HG03342 (cell line): ENCODE measurements at regions not wholly inside any gene's neighbourhood (a gene's known extent, or its start where the extent isn't known, plus 50 kb on each side); places are given as distances from the start of the nearest gene placed in this dataset.
"Not testable (repeated sequence)": the region's sequence is repeated elsewhere in the genome, so short reads cannot be mapped to it uniquely, and the experiment has no call there.

Experiments used
- ATAC-seq: cut with Tn5 transposase; IDR thresholded peaks from one replicate; pipeline ENCODE4 v1.9.1; 2021; ENCODE audit warnings: mild to moderate bottlenecking, moderate library complexity; ENCODE audit not compliant: unreplicated experiment

GRCh38 chr5:96528826-96529474, 95.9 kb upstream of the PCSK1 start:
- ATAC-seq = no peak

GRCh38 chr5:96529559-96529958, 96.5 kb upstream of the PCSK1 start:
- ATAC-seq = no peak

DNA sequence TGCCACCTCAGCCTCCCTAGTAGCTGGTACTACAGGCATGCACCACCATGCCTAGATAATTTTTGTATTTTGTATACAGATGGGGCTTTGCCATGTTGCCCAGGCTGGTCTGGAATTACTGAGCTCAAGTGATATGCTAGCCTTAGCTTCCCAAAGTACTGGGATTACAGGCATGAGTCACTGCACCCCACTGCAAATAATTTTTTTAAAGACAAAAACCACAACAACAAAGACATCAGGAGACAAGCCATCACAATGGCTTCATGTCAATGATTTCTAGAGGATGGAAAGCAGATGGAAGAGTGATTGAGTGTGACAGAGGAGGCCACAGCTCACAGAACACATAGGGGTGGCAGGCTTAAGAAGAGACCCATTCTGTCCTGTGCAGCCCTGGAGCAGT, 97.9 kb upstream of the PCSK1 start:
- ATAC-seq = no peak

GRCh38 chr5:96533371-96533770, 100.3 kb upstream of the PCSK1 start:
- ATAC-seq = no peak

- no peak for ATAC-seq
These were observed 104.3 kb upstream of the PCSK1 start for GRCh38 chr5:96537386-96537785.

DNA sequence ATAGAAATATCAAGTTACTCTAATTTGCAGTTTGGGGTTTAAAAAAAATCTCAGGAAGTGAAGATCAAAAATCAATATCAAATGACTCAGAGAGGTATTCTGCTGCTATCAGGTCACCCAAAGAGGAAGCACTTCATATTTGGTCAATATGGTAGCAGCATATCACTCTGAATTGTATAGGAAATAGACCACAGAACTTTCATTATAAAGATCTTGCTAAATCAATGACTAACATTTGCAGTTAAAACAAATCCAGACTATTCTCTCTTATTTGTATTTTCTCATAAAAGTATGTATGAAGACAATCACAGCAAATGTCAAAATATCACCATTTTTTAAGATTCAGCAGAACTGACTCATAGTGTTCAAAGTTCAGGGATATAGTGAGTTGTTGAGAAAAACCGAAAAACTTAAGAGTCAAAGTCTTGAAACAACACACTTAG, 105.8 kb upstream of the PCSK1 start:
- no peak for ATAC-seq

- no peak for ATAC-seq
These were observed 113.1 kb upstream of the PCSK1 start for GRCh38 chr5:96546120-96546519.

GRCh38 chr5:96547486-96547885, 114.4 kb upstream of the PCSK1 start:
- no peak for ATAC-seq

DNA sequence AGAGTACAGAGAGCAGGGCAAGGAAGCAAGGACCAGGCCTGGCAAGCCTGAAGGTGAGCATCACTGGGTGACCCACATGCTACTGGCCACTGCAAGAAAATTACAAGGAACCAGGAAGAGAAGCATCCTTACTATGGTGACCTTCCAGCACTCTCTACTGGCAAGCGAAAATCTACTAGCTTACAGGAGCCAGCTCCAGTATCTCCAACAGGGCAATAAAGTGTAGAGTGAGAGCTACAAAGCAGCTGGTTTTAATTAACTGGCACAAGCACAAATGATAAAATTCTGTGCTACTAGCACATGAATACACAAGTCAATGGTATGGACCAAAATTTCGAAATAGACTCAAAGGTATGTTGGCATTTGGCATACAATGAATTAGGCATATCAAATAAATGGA, 113.3 kb upstream of the CAST start:
- ATAC-seq = no peak

DNA sequence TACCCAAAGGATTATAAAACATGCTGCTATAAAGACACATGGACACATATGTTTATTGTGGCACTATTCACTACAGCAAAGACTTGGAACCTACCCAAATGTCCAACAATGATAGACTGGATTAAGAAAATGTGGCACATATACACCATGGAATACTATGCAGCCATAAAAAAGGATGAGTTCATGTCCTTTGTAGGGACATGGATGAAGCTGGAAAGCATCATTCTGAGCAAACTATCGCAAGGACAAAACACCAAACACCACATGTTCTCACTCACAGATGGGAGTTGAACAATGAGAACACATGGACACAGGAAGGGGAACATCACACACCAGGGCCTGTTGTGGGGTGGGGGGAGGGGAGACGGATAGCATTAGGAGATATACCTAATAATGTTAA, 101.3 kb upstream of the CAST start:
- not testable (repeated sequence) for ATAC-seq

DNA sequence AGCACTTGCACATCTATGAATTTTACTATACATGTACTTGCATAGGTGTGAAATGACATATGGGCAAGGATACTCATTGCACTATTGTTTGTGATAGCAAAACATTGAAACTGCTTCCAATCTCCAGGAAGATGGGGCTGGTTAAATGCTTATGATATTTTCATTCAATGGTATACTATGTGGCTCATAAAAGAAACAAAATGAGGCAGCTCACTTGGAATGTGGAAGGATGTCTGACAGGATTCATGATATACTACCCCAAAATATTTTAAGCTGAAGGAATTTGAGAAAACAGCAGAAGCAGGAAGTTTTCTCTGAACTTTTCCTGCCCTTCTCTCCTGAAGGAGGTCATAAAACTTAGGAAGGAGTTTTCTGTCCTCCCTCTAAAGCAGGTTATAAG, 99.6 kb upstream of the CAST start:
- ATAC-seq = no peak

- ATAC-seq = no peak
These were observed 98.4 kb upstream of the CAST start for GRCh38 chr5:96563816-96564215.

GRCh38 chr5:96565582-96566265, 96.5 kb upstream of the CAST start:
- peak; percentile 80 for ATAC-seq

DNA sequence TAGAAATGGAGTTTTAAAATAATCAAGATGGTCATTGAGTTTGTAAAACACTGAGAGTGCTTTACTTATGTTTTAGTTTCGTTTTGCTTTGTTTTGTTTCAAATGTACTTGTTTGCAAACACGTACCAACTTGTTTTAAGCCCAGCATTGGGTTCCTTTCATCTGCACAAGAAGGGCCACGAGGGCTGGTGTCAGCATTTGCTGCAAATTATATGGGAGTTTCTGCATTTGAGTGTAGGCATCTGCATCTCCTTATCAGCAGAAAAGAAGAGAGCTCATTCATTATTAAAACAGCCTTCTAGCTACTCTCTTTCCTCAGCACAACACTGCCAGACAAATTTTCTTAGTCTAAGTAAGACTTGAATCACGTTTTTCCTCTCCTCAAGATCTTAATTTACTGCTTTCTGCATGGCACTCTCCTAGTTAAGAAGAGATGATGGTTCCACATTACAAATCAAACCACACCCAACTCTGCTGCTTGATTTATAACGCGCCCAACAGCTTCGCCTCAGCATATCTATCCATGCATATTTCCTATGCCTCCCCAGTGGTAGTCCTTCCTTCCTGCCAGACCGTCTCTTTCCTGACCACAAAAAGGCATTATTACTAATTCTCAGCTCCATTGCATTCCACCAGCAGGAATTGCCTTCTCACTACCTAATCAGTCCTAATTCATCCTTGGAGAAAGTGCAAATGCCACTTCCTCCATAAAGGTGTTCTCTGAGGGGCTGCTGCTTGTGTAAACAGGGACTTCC, 95.2 kb upstream of the CAST start:
- ATAC-seq = no peak

DNA sequence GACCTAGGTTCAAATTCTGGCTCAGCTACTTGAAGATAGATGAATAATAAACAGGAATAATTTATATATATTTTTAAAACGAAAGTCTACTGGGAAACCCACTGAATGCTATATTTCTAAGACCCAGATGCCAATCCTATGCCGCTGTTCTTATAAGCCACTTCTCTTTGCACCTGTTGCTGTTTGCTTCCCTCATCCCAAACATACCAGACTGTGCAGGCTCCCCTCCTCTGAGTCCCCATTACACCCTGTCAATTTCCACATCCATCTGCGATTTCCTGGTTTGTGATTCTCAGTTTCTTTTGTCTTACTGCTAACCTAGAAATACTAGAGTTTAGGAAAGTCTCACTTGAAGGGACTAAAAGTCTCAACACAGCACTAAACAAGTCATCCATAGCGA, 92.8 kb upstream of the CAST start:
- ATAC-seq = no peak

DNA sequence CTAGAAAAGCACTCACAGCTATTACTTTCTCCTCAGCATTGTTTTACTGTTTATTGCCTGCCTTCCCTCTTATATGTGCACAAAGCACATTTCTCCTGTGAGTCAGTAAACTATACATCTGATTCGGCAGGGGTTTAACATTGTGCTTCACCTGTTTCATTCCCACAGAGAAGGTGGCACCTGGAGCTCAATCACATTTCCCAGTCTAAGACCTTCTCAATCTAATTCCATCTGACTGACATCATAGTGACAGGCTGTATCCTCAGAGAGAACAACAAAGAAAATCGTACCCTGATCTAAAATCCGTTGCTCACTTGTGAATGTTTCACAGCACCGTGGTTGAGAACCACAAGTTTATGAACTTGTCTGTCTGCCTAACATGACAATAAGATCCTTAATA, 92.4 kb upstream of the CAST start:
- no peak for ATAC-seq

GRCh38 chr5:96572864-96573512, 89.2 kb upstream of the CAST start:
- ATAC-seq = no peak

- no peak for ATAC-seq
These were observed 88.7 kb upstream of the CAST start for GRCh38 chr5:96573513-96573894.

- no peak for ATAC-seq
These were observed 85.3 kb upstream of the CAST start for GRCh38 chr5:96576876-96577275.

- no peak for ATAC-seq
These were observed 84.3 kb upstream of the CAST start for GRCh38 chr5:96577909-96578308.

DNA sequence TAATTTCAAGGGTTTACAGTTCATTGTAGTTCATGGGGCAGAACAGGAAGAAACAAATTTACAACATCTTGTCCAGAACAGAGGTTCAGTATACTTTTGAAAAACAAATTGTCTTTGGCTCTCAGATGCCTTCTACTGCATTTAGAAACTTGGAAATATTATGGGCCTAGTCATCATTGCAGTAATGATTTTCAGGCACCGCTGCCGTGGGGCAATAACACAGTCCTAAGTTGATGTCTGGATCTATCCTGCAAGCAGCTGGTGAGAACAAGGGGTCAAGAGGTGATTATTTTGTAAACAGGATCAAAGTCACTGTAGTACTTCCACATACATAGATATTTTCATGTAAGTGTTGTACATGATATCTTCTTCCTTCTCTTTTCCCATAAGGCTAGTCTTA, 82.5 kb upstream of the CAST start:
- no peak for ATAC-seq

DNA sequence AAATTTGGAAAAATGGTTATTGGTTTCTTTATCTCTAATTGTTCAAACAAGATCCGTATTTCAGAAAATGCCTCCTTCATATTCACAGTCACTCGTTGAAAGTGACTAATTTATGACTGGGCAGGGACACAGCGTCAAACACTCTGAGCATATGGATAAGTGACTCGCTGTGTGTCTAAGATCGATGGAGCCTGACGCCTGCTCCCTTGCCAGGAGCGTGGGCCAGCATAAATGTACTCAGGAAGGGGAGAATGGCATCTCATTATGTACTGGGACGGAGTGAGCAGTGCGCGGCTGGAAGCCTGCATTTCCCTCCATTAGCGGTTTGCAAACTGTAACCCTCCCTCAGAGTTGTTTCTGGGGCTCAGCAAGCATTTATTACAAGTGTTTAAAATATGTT, 79.8 kb upstream of the CAST start:
- ATAC-seq = no peak
